Stimulated activated CD4-positive, alpha-beta T cell treated with anti-CD3 and anti-CD28 coated beads, Interleukin-1b, Interleukin-23, amount 100 ng/mL, for 48 hours (primary cell): ENCODE measurements at regions not wholly inside any gene's neighbourhood (a gene's known extent, or its start where the extent isn't known, plus 50 kb on each side); places are given as distances from the start of the nearest gene placed in this dataset.

Source experiments
- DNase-seq: peaks from one replicate; pipeline ENCODE4 v3.0.0-alpha.2; 2020

- no peak for DNase-seq
These were observed 144.8 kb downstream of the BACH1 start for GRCh38 chr21:29443411-29444010.

GRCh38 chr21:29448766-29449165 lies 150.0 kb downstream of the BACH1 start:
- DNase-seq: no peak

DNA sequence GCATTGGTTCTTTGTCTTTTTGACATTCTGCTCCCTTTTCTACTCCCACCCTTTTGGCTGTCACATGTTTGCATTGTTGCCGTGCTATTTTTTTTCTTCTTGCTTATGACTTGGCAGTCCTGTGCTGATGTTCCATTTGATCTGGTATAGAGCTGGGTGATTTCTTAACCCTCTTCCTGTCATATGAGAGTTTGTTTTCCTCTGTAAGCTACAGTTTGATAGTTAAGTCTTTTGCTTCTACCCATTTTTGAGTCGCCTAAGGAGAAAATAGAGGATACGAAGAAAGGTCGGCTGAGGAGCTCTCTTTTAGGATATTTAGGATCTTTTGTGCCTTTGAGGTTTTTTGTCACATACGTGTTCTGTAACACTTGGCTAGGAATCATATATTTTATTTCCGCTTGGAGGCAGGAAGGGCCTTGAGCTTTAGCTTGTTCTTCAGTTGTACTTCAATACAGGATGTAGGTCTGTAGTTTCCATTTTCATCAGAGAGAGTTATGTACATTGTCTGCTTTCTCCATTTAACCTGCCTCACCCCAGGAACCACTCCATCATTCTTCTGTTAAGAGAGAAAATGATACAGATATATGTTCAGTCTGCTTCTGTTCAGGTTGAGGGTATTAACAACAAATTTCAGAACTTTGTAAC lies 150.7 kb downstream of the BACH1 start:
- DNase-seq: no peak

- DNase-seq: no peak
These were observed 151.3 kb downstream of the BACH1 start for GRCh38 chr21:29450058-29450457.

DNA sequence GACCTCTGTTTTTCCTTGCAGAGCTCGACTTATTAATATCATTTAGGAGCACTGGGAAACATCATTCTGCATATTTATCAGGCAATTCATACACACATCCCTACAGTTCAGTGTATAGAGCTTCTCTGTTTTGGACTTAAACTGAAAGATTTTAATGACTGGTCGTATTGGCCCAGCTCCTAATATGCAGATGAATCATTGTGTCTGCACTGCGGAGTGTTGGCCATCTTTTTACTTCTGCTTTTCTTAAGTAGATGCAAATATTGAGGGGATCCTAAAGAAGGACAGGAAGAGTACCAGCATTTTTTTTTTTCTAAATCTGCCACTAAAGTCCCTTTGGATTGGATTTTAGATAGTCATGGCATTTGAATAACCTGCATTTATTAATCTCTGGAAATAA lies 154.8 kb downstream of the BACH1 start:
- no peak for DNase-seq

- DNase-seq: no peak
These were observed 155.5 kb downstream of the BACH1 start for GRCh38 chr21:29454179-29454578.

- no peak for DNase-seq
These were observed 163.8 kb downstream of the BACH1 start for GRCh38 chr21:29462479-29462878.

DNA sequence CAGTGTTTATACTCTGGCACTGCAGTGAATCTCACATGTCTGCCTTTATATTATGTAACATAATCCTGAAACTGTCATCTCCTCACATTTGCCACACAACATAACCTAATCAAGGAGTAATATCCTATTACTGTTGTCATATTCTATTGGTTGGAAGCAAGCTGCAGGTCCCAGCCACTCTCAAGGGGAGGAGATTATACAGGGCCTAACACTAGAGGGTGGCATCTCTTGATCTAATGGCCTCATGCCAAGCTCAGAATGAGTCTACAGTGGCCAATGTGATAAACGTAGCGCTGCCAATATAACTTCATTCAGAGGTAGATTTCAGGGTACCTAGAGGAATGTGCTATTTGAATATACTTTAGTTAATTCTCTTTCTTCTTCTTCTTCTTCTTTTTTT lies 166.8 kb downstream of the BACH1 start:
- no peak for DNase-seq

DNA sequence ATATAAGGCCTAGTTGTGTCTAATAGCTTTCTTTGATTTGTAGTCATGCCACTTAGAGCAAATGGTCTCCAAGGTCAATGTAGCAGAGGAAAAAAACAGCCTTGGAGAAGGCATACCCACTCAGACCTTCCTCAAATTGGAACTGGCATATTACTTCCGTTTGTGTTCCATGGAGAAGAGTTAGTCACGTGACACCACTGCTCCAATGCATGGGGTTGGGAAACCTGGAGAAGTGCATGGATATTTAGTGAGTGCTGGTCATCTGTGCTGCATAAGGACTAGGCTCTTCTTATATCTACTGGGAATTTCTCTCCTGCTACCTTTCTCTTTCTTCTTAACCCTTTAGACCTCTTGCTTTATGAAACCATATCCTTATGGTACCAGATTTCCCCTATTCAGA lies 167.8 kb downstream of the BACH1 start:
- no peak for DNase-seq

GRCh38 chr21:29470397-29470796 lies 171.7 kb downstream of the BACH1 start:
- DNase-seq: no peak

DNA sequence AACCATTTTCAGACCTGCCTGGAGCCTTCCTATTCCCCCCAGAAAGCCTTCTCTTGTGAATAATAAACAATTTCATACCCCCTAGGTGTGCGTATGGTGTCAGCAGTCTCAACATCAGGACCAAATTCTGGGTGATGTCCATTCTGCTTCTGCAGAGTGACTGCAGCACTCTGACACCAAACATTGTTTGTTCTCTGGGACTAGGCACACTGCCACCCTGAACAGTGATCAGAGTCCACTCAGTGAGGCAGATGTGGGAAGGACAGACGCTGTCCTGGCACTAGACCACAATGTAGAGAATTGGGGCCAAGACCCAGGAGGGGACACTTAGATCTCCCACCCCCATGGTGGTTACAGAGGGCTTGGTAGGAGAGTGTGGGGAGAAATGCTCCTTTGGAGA lies 175.1 kb downstream of the BACH1 start:
- DNase-seq: no peak

GRCh38 chr21:29475329-29475728 lies 176.6 kb downstream of the BACH1 start:
- no peak for DNase-seq

GRCh38 chr21:29477347-29477746 lies 178.6 kb downstream of the BACH1 start:
- DNase-seq: no peak

DNA sequence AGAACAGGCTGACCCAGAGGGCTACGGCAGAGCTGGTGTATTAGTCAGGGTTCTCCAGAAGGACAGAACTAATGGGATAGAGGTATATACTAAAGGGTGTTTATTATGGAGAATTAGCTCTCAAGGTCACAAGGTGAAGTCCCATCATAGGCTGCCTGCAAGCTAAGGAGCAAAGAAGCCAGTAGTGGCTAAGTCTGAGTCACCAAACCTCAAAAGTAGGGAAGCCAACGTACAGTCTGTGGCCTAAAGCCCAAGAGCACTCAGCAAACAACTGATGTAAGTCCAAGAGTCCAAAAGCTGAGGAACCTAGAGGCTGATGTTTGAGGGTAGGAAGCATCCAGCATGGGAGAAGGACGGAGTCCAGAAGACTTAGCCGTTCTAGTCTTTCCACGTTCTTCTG lies 179.2 kb downstream of the BACH1 start:
- no peak for DNase-seq

DNA sequence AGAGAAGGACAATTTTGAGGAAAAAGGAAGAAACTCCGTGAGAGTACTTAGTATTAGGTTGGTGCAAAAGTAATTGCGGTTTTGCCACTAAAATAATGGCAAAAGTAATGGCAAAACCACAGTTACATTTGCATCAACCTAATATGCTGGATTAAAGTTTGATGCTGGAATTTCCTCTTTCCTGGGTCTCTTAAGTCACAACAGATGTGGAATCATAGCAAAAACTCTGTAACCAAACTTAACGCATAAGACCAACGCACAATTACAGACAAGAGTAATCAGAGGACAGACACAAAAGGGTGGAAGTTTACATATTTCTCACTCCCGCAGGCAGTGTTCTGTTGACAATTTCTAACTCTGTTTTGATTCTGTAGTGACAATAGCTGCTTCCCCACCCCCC lies 182.4 kb downstream of the BACH1 start:
- no peak for DNase-seq

GRCh38 chr21:29481641-29482040 lies 182.9 kb downstream of the BACH1 start:
- no peak for DNase-seq

DNA sequence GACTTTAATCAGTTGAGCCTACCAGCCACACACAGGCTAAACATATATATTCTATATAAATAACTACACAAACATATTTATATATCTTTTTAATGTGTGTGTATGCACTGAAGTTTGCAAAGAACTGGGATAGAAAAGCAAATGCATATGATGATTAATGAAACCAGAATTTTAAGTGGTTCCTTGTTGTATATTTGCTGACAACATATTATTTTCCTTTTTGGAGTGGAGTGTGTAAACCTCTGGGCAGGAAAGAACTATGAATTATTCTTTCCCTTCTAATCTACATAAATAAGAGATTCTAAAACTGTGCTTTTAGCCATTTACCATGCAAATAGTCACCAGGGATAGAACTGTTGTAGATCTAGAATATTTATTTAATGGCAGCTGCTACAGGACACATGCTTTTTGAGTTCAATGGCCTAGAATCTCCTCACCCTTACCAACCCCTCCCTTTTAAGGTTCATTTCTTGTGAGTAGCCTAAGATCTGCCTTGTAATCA lies 187.6 kb downstream of the BACH1 start:
- no peak for DNase-seq
